G401.6 (cell line): ENCODE measurements at regions not wholly inside any gene's neighbourhood (a gene's known extent, or its start where the extent isn't known, plus 50 kb on each side); places are given as distances from the start of the nearest gene placed in this dataset.
"Not testable (repeated sequence)": the region's sequence is repeated elsewhere in the genome, so short reads cannot be mapped to it uniquely, and the experiment has no call there.

ENCODE experiments used
- FAIRE-seq: peaks from 2 replicates; lab custom pipeline; 2012; peaks lifted over from hg19 to GRCh38; lab: Jason Lieb, UNC

- FAIRE-seq = no peak
Observed at GRCh38 chr4:19214591-19215186, 1037.0 kb upstream of the SLIT2 start.

GRCh38 chr4:19213388-19213787, 1038.3 kb upstream of the SLIT2 start:
- no peak for FAIRE-seq

GRCh38 chr4:19205853-19206252, 1045.9 kb upstream of the SLIT2 start:
- no peak for FAIRE-seq

- FAIRE-seq = not testable (repeated sequence)
Observed at GRCh38 chr4:19197838-19198237, 1053.9 kb upstream of the SLIT2 start.

- no peak for FAIRE-seq
Observed at GRCh38 chr4:19195696-19196095, 1056.0 kb upstream of the SLIT2 start.

- no peak for FAIRE-seq
Observed at GRCh38 chr4:19194672-19195071, 1057.0 kb upstream of the SLIT2 start.

GRCh38 chr4:19193274-19193981, 1058.3 kb upstream of the SLIT2 start:
- FAIRE-seq = no peak

GRCh38 chr4:19191979-19192650, 1059.6 kb upstream of the SLIT2 start:
- no peak for FAIRE-seq

GRCh38 chr4:19187691-19188090, 1064.0 kb upstream of the SLIT2 start:
- no peak for FAIRE-seq

- FAIRE-seq = no peak
Observed at GRCh38 chr4:19187096-19187495, 1064.6 kb upstream of the SLIT2 start.

GRCh38 chr4:19181631-19182030, 1070.1 kb upstream of the SLIT2 start:
- not testable (repeated sequence) for FAIRE-seq

GRCh38 chr4:19178835-19179234, 1072.9 kb upstream of the SLIT2 start:
- no peak for FAIRE-seq

- no peak for FAIRE-seq
Observed at GRCh38 chr4:19177616-19178015, 1074.1 kb upstream of the SLIT2 start.

- no peak for FAIRE-seq
Observed at GRCh38 chr4:19171832-19172231, 1079.9 kb upstream of the SLIT2 start.

- FAIRE-seq = no peak
Observed at GRCh38 chr4:19167311-19167710, 1084.4 kb upstream of the SLIT2 start.

- no peak for FAIRE-seq
Observed at GRCh38 chr4:19164334-19164733, 1087.4 kb upstream of the SLIT2 start.

GRCh38 chr4:19159874-19160273, 1091.8 kb upstream of the SLIT2 start:
- FAIRE-seq = no peak

GRCh38 chr4:19158107-19158809, 1093.4 kb upstream of the SLIT2 start:
- no peak for FAIRE-seq

GRCh38 chr4:19156786-19157185, 1094.9 kb upstream of the SLIT2 start:
- no peak for FAIRE-seq

GRCh38 chr4:19155568-19155967, 1096.1 kb upstream of the SLIT2 start:
- no peak for FAIRE-seq

GRCh38 chr4:19154267-19154666, 1097.4 kb upstream of the SLIT2 start:
- FAIRE-seq = not testable (repeated sequence)

GRCh38 chr4:19152264-19152663, 1099.4 kb upstream of the SLIT2 start:
- no peak for FAIRE-seq

GRCh38 chr4:19151684-19152083, 1100.0 kb upstream of the SLIT2 start:
- FAIRE-seq = no peak
